ENCODE measurements at regions not wholly inside any gene's neighbourhood (a gene's known extent, or its start where the extent isn't known, plus 50 kb on each side); places are given as distances from the start of the nearest gene placed in this dataset.

DNA sequence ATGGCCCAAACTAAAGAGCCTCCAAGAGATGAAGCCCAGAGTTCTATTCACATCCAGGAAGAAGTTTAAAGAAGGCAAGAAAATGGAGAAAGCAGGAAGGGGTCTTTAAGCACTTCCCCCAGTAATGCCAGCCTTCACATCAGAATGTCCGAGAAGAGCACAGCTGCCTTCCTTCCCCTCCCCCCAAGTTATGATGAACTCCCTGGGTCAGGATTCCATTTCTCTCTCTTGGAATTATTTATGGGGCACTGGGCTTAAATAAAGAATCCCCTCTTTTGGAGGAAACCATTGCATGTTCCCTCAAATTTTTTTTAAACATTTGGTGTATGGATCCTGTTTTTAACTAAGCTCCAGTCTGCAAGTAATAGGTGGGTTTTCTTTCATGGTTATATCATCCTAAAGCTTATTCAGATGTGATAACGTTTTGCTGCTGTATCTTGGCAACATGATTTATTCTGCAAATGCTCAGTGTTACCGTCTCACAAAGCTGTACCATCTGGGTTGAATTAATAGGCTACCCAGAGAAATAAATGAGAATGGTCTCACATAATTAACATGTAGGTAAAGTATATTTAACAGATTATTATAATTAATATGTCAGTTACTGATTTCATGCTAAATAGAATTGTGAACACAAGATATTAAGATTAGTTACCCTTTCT, 160.9 kb upstream of the TOX3 start:
- TF ChIP-seq, protein P1, sequence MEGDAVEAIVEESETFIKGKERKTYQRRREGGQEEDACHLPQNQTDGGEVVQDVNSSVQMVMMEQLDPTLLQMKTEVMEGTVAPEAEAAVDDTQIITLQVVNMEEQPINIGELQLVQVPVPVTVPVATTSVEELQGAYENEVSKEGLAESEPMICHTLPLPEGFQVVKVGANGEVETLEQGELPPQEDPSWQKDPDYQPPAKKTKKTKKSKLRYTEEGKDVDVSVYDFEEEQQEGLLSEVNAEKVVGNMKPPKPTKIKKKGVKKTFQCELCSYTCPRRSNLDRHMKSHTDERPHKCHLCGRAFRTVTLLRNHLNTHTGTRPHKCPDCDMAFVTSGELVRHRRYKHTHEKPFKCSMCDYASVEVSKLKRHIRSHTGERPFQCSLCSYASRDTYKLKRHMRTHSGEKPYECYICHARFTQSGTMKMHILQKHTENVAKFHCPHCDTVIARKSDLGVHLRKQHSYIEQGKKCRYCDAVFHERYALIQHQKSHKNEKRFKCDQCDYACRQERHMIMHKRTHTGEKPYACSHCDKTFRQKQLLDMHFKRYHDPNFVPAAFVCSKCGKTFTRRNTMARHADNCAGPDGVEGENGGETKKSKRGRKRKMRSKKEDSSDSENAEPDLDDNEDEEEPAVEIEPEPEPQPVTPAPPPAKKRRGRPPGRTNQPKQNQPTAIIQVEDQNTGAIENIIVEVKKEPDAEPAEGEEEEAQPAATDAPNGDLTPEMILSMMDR (IDR thresholded peaks at IDR 0.05; ENCODE audit: low read depth, low read length, poor library complexity, severe bottlenecking) = no peak
- TF ChIP-seq EZH2phosphoT487 (IDR thresholded peaks at IDR 0.05; ENCODE audit: borderline replicate concordance, low read length) = no peak
